Gastrocnemius medialis (tissue), 4 donors: ENCODE measurements at regions not wholly inside any gene's neighbourhood (a gene's known extent, or its start where the extent isn't known, plus 50 kb on each side); places are given as distances from the start of the nearest gene placed in this dataset.

Source experiments
- ATAC-seq, 2 donors: fragments of 150-250 bp; one replicate each; pipeline ENCODE4 v1.9.1; 2016
- DNase-seq, 2 donors: peaks; one replicate each; pipeline ENCODE4 v3.0.0-alpha.2; 2019
- H3K27ac ChIP-seq, 4 donors: fragments of 200-600 bp; sonication (generic); 1 replicate in 1 of 4; 2 replicates in 3 of 4; pipeline ENCODE4 v1.5.1; 2016 to 2018; ENCODE audit warnings: mild to moderate bottlenecking in 2 of 4, moderate library complexity in 1 of 4
- H3K27me3 ChIP-seq, 3 donors: fragments of 200-600 bp; sonication (generic) in 2 of 3; 1 replicate in 1 of 3; 2 replicates in 2 of 3; pipeline versions ENCODE4 v1.5.1 to v1.6.0; 2016 to 2019; ENCODE audit warnings: mild to moderate bottlenecking in 1 of 3, moderate library complexity in 1 of 3
- H3K36me3 ChIP-seq, 2 donors: fragments of 200-600 bp; sonication (generic) in 1 of 2; one replicate each; pipeline ENCODE4 v1.5.1; 2017 to 2018
- H3K4me1 ChIP-seq, 2 donors: fragments of 200-600 bp; sonication (generic) in 1 of 2; one replicate each; pipeline ENCODE4 v1.5.1; 2016 to 2017; ENCODE audit warnings: mild to moderate bottlenecking in 2 of 2
- H3K4me3 ChIP-seq, 4 donors: fragments of 200-600 bp; sonication (generic) in 3 of 4; 1 replicate in 1 of 4; 2 replicates in 3 of 4; pipeline ENCODE4 v1.5.1; 2016 to 2019; ENCODE audit warnings: mild to moderate bottlenecking in 2 of 4
- H3K9me3 ChIP-seq, 3 donors: fragments of 200-600 bp; sonication (generic) in 2 of 3; 1 replicate in 1 of 3; 2 replicates in 2 of 3; pipeline ENCODE4 v1.5.1; 2016 to 2019
- POLR2A ChIP-seq, 2 donors: fragments of 450-650 bp; IDR thresholded peaks; one replicate each; pipeline ENCODE4 v1.6.1; 2017; ENCODE audit warnings: antibody characterized with exemption in 2 of 2, mild to moderate bottlenecking in 2 of 2, moderate library complexity in 2 of 2
- in situ Hi-C, 4 donors: fragments of 200-750 bp; cut with MboI; loops; one replicate each; pipeline versions ENCODE4 v1.15.0 to v1.8.0; 2017; ENCODE audit warnings: low sequenced_read_pairs in 4 of 4
- intact Hi-C: fragments of 100-400 bp; cut with DNase I; formaldehyde crosslinking; loops from one replicate; pipeline ENCODE4 v1.15.1; 2023; ENCODE audit warnings: low total_unique reads
- TF ChIP-seq, protein P1 (sequence below), 5 experiments: fragments of 450-650 bp in 3 of 5; fragments of 200-600 bp in 2 of 5; sonication (generic) in 2 of 5; IDR thresholded peaks in 4 of 5; conservative IDR thresholded peaks in 1 of 5; 1 replicate in 4 of 5; 2 replicates in 1 of 5; pipeline ENCODE4 v1.5.1; 2016 to 2019; ENCODE audit warnings: antibody characterized with exemption in 5 of 5, mild to moderate bottlenecking in 3 of 5, moderate library complexity in 3 of 5

DNA sequence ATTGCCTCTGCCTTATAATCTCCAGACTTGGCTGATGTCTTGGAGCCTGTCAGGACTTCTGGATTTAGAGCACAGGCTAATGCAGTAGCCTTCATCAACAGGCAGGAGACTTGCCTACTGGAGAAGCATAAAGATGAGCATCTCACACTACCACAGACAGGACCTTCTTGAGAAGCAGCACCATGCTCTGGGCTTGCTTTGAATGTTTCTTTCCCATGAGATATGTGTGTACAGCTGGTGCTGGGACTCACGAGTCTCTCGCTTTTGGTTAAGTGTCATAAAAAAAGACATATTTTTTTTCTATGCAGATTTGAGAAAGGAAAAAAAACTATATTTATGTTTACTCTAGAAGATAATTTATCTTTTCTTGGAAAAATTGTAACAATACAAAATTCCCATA is 671.3 kb downstream of the MRPL39 start:
- H3K27me3 ChIP-seq, result no peaks in the 10 kb centered on the region
- no peak for TF ChIP-seq POLR2A (IDR thresholded peaks at IDR 0.05)
- TF ChIP-seq, protein P1, sequence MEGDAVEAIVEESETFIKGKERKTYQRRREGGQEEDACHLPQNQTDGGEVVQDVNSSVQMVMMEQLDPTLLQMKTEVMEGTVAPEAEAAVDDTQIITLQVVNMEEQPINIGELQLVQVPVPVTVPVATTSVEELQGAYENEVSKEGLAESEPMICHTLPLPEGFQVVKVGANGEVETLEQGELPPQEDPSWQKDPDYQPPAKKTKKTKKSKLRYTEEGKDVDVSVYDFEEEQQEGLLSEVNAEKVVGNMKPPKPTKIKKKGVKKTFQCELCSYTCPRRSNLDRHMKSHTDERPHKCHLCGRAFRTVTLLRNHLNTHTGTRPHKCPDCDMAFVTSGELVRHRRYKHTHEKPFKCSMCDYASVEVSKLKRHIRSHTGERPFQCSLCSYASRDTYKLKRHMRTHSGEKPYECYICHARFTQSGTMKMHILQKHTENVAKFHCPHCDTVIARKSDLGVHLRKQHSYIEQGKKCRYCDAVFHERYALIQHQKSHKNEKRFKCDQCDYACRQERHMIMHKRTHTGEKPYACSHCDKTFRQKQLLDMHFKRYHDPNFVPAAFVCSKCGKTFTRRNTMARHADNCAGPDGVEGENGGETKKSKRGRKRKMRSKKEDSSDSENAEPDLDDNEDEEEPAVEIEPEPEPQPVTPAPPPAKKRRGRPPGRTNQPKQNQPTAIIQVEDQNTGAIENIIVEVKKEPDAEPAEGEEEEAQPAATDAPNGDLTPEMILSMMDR (IDR thresholded peaks at IDR 0.05 in 4 of 5, conservative IDR thresholded peaks at IDR 0.05 in 1 of 5), result no peak
- no peak overlapping the region for H3K27ac ChIP-seq
- DNase-seq (no peak), ATAC-seq (no peak)
- in situ Hi-C loops, result no loop called here
- H3K36me3 ChIP-seq, result no peaks in the 10 kb centered on the region
- H3K4me3 ChIP-seq, result no peak overlapping the region
- H3K4me1 ChIP-seq, result no peaks in the 10 kb centered on the region
- no peaks in the 10 kb centered on the region for H3K9me3 ChIP-seq
- intact Hi-C loops, result no loop called here

DNA sequence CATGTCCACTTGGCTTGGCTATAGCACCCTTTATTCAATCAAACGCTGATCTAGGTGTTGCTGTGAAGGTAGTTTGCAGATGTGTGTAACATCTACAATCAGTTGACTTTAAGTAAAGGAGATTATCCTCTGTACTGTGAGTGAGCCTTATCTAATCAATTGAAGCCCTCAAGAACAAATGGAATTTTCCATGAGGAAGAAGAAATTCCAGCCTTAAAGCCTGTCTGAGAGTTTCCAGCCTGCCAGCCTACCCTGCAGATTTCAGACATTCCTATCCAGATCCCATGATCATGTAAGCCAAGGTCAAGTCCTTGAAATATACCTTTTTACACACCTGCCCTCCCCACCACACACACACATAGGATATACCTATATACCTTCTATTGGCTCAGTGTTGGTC is 696.7 kb downstream of the MRPL39 start:
- no peaks in the 10 kb centered on the region for H3K9me3 ChIP-seq
- in situ Hi-C loops, result no loop called here
- TF ChIP-seq, protein P1 (IDR thresholded peaks at IDR 0.05 in 4 of 5, conservative IDR thresholded peaks at IDR 0.05 in 1 of 5), result no peak
- TF ChIP-seq POLR2A (IDR thresholded peaks at IDR 0.05), result no peak
- H3K4me1 ChIP-seq, result no peaks in the 10 kb centered on the region
- no peak for ATAC-seq
- no peak overlapping the region for H3K27ac ChIP-seq
- H3K27me3 ChIP-seq, result no peaks in the 10 kb centered on the region
- no peaks in the 10 kb centered on the region for H3K36me3 ChIP-seq
- intact Hi-C loops, result no loop called here
- H3K4me3 ChIP-seq, result no peak overlapping the region
- no peak for DNase-seq

DNA sequence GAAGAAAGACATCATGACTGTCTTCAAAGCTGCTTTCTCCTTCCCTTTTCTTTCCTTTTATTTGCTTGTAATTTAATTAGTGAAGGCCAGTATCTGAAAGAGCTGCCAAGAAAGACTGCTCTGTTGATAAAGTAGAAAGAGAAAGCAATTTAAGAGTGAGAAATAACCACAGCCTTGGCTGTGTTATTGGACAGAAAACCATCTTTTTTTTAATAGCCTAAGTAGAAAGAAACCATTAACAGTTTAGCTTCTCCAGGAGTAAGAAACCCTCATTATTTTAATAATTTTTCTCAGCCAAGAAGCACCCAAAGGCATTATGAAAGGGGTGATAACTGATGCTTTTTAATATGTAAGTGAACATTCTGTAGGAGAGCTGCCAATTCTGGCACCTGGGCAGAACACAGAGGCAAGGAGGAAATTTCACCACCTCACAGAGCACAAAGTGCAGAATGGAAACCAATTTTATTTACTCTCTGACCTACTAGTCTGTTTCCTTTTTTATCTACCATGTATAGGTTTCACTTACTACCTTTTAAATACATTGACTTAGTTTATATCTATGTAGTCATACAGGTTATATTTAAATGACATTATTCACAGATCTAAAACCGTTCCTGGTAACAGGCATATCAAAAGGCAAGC is 703.2 kb downstream of the MRPL39 start:
- Histone ChIP-seq H3K4me3 (no peak overlapping the region), H3K27ac (no peak overlapping the region), H3K36me3 (no peaks in the 10 kb centered on the region), H3K9me3 (no peaks in the 10 kb centered on the region), H3K27me3 (no peaks in the 10 kb centered on the region), H3K4me1 (no peaks in the 10 kb centered on the region)
- DNase-seq (no peak), ATAC-seq (no peak)
- no peak for TF ChIP-seq POLR2A (IDR thresholded peaks at IDR 0.05)
- TF ChIP-seq, protein P1 (IDR thresholded peaks at IDR 0.05 in 4 of 5, conservative IDR thresholded peaks at IDR 0.05 in 1 of 5), result no peak
- in situ Hi-C loops (no loop called here), intact Hi-C loops (no loop called here)

DNA sequence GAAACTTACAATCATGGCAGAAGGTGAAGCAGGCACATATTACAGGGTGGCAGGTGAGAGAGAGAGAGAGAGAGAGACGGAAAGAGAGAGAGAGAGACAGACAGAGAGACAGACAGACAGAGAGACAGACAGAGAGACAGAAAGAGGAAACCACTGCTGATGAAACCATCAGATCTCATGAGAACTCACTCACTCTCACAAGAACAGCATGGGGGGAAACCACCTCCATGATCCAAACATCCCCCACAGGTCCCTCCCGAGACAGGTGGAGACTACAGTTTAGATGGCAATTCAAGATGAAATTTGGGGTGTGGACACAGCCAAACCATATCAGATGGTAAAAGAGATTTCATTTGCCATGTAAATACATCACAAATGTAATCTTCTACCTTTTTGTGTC is 708.1 kb downstream of the MRPL39 start:
- H3K4me3 ChIP-seq, result no peak overlapping the region
- intact Hi-C loops (no loop called here), in situ Hi-C loops (no loop called here)
- no peaks in the 10 kb centered on the region for H3K9me3 ChIP-seq
- ATAC-seq, result no peak
- H3K4me1 ChIP-seq, result no peaks in the 10 kb centered on the region
- H3K27ac ChIP-seq, result no peak overlapping the region
- H3K36me3 ChIP-seq, result no peaks in the 10 kb centered on the region
- no peaks in the 10 kb centered on the region for H3K27me3 ChIP-seq
- no peak for TF ChIP-seq POLR2A (IDR thresholded peaks at IDR 0.05)
- TF ChIP-seq, protein P1 (IDR thresholded peaks at IDR 0.05 in 4 of 5, conservative IDR thresholded peaks at IDR 0.05 in 1 of 5), result no peak
- DNase-seq, result no peak

DNA sequence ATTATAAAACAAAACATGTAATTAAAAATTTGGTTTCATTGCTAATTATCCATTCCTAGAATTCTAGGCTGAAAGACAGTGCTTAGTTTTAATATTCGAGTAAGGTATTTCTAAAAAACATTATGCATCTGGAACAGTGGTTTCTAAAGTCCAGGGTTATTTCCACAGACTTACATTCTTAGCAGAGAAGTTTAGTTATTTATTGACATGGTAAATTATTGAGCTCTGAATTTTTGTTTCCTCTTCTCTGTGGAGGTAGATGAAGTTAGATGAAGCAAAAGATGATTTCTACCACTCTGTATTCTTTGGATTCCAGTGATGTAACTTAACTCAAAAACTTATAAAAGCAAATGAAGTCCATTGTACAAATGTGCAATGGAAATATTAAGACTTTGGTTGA is 709.4 kb downstream of the MRPL39 start:
- no peaks in the 10 kb centered on the region for H3K27me3 ChIP-seq
- ATAC-seq (no peak), DNase-seq (no peak)
- H3K4me1 ChIP-seq, result no peaks in the 10 kb centered on the region
- no peaks in the 10 kb centered on the region for H3K36me3 ChIP-seq
- TF ChIP-seq, protein P1 (IDR thresholded peaks at IDR 0.05 in 4 of 5, conservative IDR thresholded peaks at IDR 0.05 in 1 of 5), result no peak
- TF ChIP-seq POLR2A (IDR thresholded peaks at IDR 0.05), result no peak
- H3K27ac ChIP-seq, result no peak overlapping the region
- intact Hi-C loops, result no loop called here
- no peak overlapping the region for H3K4me3 ChIP-seq
- H3K9me3 ChIP-seq, result no peaks in the 10 kb centered on the region
- in situ Hi-C loops, result no loop called here
